H1 (cell line): ENCODE measurements at regions not wholly inside any gene's neighbourhood (a gene's known extent, or its start where the extent isn't known, plus 50 kb on each side); places are given as distances from the start of the nearest gene placed in this dataset.

Source experiments
- BACH1 ChIP-seq: IDR thresholded peaks from 2 replicates; pipeline ENCODE4 v1.6.1; 2012; ENCODE audit warnings: low read length, improper control_type of control experiment
- BCL11A ChIP-seq, 2 experiments: IDR thresholded peaks; one replicate each; pipeline ENCODE4 v1.6.1; 2011; ENCODE audit warnings: low read depth in 2 of 2, low read length in 2 of 2, mild to moderate bottlenecking in 2 of 2
- CBX5 ChIP-seq: fragments of 300-800, 300-1000 bp; sonication (generic); IDR thresholded peaks from 2 replicates; pipeline ENCODE4 v1.7.1; 2016; ENCODE audit warnings: antibody characterized with exemption, low read length, low read depth
- EGR1 ChIP-seq: IDR thresholded peaks from 2 replicates; pipeline ENCODE4 v1.6.1; 2011; ENCODE audit warnings: low read depth, low read length, borderline replicate concordance
- SIX5 ChIP-seq: IDR thresholded peaks from 2 replicates; pipeline ENCODE4 v1.6.1; 2011; ENCODE audit warnings: mild to moderate bottlenecking, low read depth, low read length
- TEAD4 ChIP-seq: IDR thresholded peaks from 2 replicates; pipeline ENCODE4 v1.6.1; 2012; ENCODE audit warnings: low read depth, low read length, inconsistent platforms, mixed read lengths
- YY1 ChIP-seq: IDR thresholded peaks from 2 replicates; pipeline ENCODE4 v1.6.1; 2011; ENCODE audit warnings: low read depth, mild to moderate bottlenecking, low read length

- TF ChIP-seq CBX5 (no peak), EGR1 (no peak), BCL11A (IDR thresholded peaks at IDR 0.05; ENCODE audit: low read depth in 2 of 2, low read length in 2 of 2) (no peak), YY1 (no peak), TEAD4 (no peak), BACH1 (no peak), SIX5 (no peak)
These were observed 595.4 kb upstream of the ADAMTS5 start (continued) for GRCh38 chr21:27562303-27562702.
